ENCODE measurements at regions not wholly inside any gene's neighbourhood (a gene's known extent, or its start where the extent isn't known, plus 50 kb on each side); places are given as distances from the start of the nearest gene placed in this dataset.

- Histone ChIP-seq H3K27me3 (replicated peaks; ENCODE audit: insufficient read depth) (no peaks in the 10 kb centered on the region), H3K9me3 (no peaks in the 10 kb centered on the region), H3K27ac (no peak overlapping the region), H3K4me1 (replicated peaks) (no peaks in the 10 kb centered on the region), H3K4me3 (no peak overlapping the region), H3K36me3 (no peaks in the 10 kb centered on the region)
- DNase-seq (ENCODE audit: low spot score) = no peak
- intact Hi-C loops (cut with DNase I) = no loop called here
- TF ChIP-seq POLR2A (IDR thresholded peaks at IDR 0.05) (no peak), CTCF (IDR thresholded peaks at IDR 0.05) (no peak), POLR2AphosphoS5 (IDR thresholded peaks at IDR 0.05) (no peak)
- 30% methylated on average over 4 of the region's 4 CpGs for WGBS
Measured at GRCh38 chr7:16129431-16130110, 291.8 kb downstream of the CRPPA start.

- TF ChIP-seq POLR2AphosphoS5 (IDR thresholded peaks at IDR 0.05) (no peak), CTCF (IDR thresholded peaks at IDR 0.05) (no peak), POLR2A (IDR thresholded peaks at IDR 0.05) (no peak)
- Histone ChIP-seq H3K36me3 (no peaks in the 10 kb centered on the region), H3K27ac (no peak overlapping the region)
Measured at GRCh38 chr7:16123117-16123770, 298.1 kb downstream of the CRPPA start.

GRCh38 chr7:16121876-16122390 lies 299.4 kb downstream of the CRPPA start:
- H3K36me3 ChIP-seq = no peaks in the 10 kb centered on the region
- H3K4me3 ChIP-seq = no peak overlapping the region
- no peaks in the 10 kb centered on the region for H3K4me1 ChIP-seq (replicated peaks)
- no peak overlapping the region for H3K27ac ChIP-seq
- intact Hi-C loops (cut with DNase I) = no loop called here
- DNase-seq (ENCODE audit: low spot score) = no peak
- no peaks in the 10 kb centered on the region for H3K9me3 ChIP-seq
- no peak for TF ChIP-seq POLR2A (IDR thresholded peaks at IDR 0.05)
- H3K27me3 ChIP-seq (replicated peaks; ENCODE audit: insufficient read depth) = no peaks in the 10 kb centered on the region
- WGBS = 76% methylated on average over 3 of the region's 3 CpGs

More at GRCh38 chr7:16123117-16123770, 298.1 kb downstream of the CRPPA start:
- intact Hi-C loops (cut with DNase I) = no loop called here
- Histone ChIP-seq H3K4me3 (no peak overlapping the region), H3K27me3 (replicated peaks; ENCODE audit: insufficient read depth) (no peaks in the 10 kb centered on the region), H3K4me1 (replicated peaks) (no peaks in the 10 kb centered on the region), H3K9me3 (no peaks in the 10 kb centered on the region)
- 96% methylated on average over 4 of the region's 4 CpGs for WGBS
- DNase-seq (ENCODE audit: low spot score) = no peak

GRCh38 chr7:16115374-16115773 lies 306.0 kb downstream of the CRPPA start:
- WGBS = 86% methylated on average over 2 of the region's 2 CpGs
- H3K27ac ChIP-seq = no peak overlapping the region
- no peaks in the 10 kb centered on the region for H3K27me3 ChIP-seq (replicated peaks; ENCODE audit: insufficient read depth)
- no peaks in the 10 kb centered on the region for H3K9me3 ChIP-seq
- no peak for TF ChIP-seq POLR2A (IDR thresholded peaks at IDR 0.05)
- TF ChIP-seq POLR2AphosphoS5 (IDR thresholded peaks at IDR 0.05) = no peak
- no peak for TF ChIP-seq CTCF (IDR thresholded peaks at IDR 0.05)
- no peaks in the 10 kb centered on the region for H3K4me1 ChIP-seq (replicated peaks)
- H3K36me3 ChIP-seq = no peaks in the 10 kb centered on the region
- DNase-seq (ENCODE audit: low spot score) = no peak
- intact Hi-C loops (cut with DNase I) = no loop called here
- H3K4me3 ChIP-seq = no peak overlapping the region

- no peak for TF ChIP-seq POLR2AphosphoS5 (IDR thresholded peaks at IDR 0.05)
- peak in 2 of 4 experiments; percentile 27 to 42 for TF ChIP-seq CTCF (IDR thresholded peaks at IDR 0.05)
- DNase-seq (ENCODE audit: low spot score) = no peak
- 91% methylated on average over 1 of the region's 1 CpG for WGBS
- Histone ChIP-seq H3K27me3 (replicated peaks; ENCODE audit: insufficient read depth) (no peaks in the 10 kb centered on the region), H3K27ac (no peak overlapping the region), H3K4me3 (no peak overlapping the region), H3K4me1 (replicated peaks) (no peaks in the 10 kb centered on the region), H3K9me3 (no peaks in the 10 kb centered on the region), H3K36me3 (no peaks in the 10 kb centered on the region)
- intact Hi-C loops (cut with DNase I) = no loop called here
Measured at GRCh38 chr7:16114633-16115032, 306.7 kb downstream of the CRPPA start.

Measured in prostate gland (tissue), 2 donors.